Fibroblast of the conjunctiva (primary cell): ENCODE measurements at regions not wholly inside any gene's neighbourhood (a gene's known extent, or its start where the extent isn't known, plus 50 kb on each side); places are given as distances from the start of the nearest gene placed in this dataset.

Experiments
- DNase-seq: peaks from one replicate; pipeline ENCODE4 v3.0.0-alpha.2; 2010; ENCODE audit warnings: low read depth

GRCh38 chr2:9756692-9757250, 86.5 kb upstream of the TAF1B start:
- DNase-seq: no peak

GRCh38 chr2:9757501-9758264, 85.6 kb upstream of the TAF1B start:
- DNase-seq: no peak

DNA sequence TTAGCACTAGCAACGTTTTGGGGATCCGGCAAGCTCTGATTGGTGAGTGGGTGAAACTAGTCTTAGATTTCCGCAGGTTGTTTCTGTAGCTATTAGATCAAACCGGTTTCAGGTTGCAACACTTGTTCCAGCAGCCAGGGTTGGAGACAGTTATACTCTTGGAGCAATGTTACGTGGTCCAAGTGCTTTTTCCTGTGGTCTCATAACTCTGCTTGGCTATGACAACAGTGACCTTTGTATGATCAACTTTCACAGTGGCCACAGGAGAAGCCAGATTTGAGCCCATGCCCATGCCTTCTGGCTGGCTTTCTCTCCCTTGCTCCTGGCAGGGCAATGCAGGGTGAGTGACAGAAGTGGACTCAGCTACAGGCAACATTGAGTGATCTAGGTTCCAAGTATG, 84.5 kb upstream of the TAF1B start:
- DNase-seq: no peak

- DNase-seq: no peak
Measured at GRCh38 chr2:9760069-9760901, 83.0 kb upstream of the TAF1B start.

DNA sequence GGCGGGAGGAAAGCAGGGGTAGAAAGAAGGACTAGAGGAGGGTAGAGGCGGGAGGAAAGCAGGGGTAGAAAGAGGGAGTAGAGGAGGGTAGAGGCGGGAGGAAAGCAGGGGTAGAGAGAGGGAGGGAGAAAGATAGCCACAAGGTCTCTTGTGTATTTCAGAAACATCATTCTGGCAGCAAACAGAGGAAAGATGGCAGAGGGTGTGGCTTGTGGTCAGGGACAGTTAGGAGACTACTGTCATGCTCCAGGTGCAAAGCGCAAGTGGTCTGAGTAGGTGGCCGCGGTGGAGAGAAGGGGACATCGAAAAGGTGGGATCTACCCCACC, 82.4 kb upstream of the TAF1B start:
- DNase-seq: no peak

- DNase-seq: no peak
Measured at GRCh38 chr2:9761577-9761976, 81.7 kb upstream of the TAF1B start.

GRCh38 chr2:9762164-9762563, 81.1 kb upstream of the TAF1B start:
- no peak for DNase-seq

DNA sequence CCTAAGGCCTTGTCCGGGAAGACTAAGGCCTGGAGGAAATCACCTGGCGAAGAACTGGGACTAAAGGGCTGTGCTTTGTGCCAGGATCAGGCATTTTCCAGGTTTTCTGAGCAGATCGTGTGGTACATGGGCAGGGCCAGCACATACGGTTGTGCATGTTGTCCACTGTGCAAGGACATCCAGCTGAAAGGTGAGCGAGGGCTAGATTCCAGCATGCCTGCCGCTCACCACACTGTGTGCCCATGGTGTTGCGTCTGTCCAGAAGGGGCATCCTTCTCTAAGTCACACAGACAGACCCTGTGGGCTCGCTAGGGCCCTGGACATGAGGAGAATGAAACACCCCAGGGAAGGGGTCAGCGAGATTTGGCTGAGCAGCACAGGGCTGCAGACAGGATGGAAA, 80.3 kb upstream of the TAF1B start:
- DNase-seq: no peak

- no peak for DNase-seq
Measured at GRCh38 chr2:9763356-9764152, 79.7 kb upstream of the TAF1B start.

- DNase-seq: no peak
Measured at GRCh38 chr2:9764153-9764778, 79.0 kb upstream of the TAF1B start.

- no peak for DNase-seq
Measured at GRCh38 chr2:9765611-9766531, 77.4 kb upstream of the TAF1B start.

DNA sequence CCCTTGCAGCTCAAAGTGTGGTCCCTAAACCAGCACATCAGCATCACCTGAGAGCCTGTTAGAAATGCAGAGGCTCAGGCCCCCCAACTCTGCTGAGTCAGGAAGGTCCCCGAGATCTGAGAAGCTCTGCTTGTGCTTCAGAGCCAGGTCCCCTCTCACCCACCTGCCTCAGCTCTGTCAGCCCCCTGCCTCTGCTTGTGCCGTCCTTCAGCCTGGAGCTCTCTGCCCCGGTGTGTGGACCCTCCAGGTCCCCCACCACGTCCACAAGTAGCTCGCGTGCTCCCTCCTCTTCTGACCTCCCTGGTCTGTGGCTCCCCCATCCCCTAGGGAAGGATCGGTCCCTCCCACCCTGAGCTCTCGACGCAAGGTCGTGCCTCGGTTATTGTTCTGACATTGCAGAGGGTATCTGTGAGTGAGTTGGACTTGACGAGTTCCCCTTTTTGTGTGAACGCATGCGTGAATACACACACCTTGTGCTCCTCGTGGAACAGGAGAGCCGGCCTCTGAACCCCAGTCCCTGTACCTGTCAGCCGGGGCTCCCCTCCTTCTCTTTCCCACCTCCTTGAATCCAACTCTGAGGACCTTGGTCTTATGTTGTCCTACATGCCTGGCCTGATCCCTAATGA, 75.5 kb upstream of the TAF1B start:
- no peak for DNase-seq

GRCh38 chr2:9768388-9768787, 74.9 kb upstream of the TAF1B start:
- DNase-seq: no peak

DNA sequence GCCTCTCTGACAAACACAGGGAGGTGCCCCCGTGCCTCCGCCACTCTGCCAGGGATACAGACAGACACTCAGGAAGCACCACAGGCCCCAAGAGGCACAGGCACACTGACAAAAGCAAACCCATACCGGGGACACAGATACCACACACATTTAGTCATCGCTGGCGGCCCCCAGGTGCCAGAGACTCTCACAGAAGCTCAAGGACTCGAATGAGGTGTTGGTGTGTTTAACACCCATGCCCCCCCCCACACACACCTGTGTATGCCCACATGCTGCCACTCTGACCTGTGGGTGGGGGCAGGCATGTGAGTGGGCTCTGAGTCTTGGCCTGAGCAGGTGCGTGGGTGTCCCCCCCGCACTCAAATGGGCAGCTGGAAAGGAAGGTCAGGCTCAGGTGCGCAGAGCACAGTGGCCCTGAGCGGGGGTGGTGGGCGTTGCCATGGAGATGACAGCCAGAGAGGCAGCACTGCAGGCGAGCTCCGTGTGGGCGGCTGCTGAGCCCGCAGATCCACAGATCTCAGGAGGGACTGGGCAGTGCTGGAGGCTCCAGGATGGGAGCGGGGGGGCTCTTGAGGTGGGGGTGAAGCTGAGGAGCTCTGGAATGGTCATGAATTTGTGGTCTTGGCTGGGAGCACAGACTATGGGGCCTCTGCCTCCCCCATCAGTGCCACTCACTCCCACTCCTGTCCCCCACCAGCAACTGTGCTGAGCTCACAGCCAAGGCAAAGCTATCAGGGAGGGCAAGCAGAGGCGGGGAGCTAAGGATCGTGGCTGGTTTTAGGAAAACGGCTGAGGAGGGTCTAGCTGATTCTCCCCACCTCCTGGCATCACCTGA, 73.9 kb upstream of the TAF1B start:
- no peak for DNase-seq

DNA sequence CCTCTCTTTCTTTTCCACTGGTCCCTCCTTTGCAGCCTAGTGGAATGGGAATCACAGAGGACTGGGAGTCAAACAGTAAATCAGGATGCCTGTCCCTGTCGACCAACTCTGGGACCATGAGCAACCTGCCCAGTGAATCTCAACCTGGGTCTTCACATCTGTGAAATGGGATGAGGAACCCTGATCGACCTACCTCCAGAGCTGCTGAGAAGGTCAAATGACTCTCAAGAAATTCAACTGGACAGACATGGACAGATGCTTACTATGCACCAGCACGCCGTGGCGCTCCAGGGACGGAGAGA, 73.3 kb upstream of the TAF1B start:
- no peak for DNase-seq

GRCh38 chr2:9770308-9771100, 72.8 kb upstream of the TAF1B start:
- peak; percentile 46 for DNase-seq

- no peak for DNase-seq
Measured at GRCh38 chr2:9771101-9771449, 72.2 kb upstream of the TAF1B start.

DNA sequence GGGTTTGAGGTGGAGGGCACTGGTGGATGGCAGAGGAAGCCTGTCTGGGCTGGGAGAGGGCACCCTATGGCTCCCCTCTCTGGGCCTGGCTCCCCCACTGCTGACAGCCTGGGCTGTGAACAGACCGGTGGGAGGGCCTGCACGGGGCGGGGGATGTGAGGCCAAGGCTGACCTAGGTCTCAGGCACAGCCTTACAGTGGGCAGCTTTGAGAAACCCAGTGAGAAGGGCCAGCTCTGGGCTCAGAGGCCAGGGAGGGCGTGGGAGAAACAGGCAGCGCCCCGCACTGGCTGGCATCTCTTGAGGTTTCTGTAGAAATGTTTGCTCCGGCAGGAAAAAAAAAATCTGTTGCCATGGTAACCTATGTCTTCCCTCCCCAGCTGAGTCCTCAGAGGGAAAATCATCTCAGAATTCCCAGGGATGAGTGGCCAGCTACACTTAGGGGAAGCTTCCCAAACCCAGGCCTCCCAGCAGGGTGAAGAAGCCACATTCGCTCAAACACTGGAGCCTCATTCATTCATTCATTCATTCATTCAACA, 71.7 kb upstream of the TAF1B start:
- peak; percentile 51 for DNase-seq
